SK-N-DZ (cell line): ENCODE measurements at regions not wholly inside any gene's neighbourhood (a gene's known extent, or its start where the extent isn't known, plus 50 kb on each side); places are given as distances from the start of the nearest gene placed in this dataset.

ENCODE experiments used
- DNase-seq: peaks from one replicate; pipeline ENCODE4 v3.0.0-alpha.2; 2015; ENCODE audit warnings: low spot score

DNA sequence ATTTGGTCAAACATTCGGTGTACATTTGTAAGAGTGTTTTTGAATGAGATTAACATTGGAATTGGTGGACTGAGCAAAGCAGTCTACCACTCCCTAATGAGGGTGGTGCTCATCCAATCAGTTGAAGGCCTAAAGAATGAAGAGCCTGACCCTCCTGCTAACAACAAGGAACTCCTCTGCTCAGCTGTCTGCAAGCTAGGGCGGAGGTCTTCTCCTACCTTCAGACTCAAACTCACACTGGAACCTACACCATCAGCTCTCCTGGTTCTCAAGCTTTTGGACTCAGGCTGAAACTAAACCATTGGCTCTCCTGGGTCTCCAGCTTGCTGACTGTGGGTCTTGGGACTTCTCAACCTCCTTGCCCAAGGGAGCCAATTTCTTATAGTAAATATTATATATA, 55.5 kb upstream of the NPAS2 start:
- DNase-seq = no peak

DNA sequence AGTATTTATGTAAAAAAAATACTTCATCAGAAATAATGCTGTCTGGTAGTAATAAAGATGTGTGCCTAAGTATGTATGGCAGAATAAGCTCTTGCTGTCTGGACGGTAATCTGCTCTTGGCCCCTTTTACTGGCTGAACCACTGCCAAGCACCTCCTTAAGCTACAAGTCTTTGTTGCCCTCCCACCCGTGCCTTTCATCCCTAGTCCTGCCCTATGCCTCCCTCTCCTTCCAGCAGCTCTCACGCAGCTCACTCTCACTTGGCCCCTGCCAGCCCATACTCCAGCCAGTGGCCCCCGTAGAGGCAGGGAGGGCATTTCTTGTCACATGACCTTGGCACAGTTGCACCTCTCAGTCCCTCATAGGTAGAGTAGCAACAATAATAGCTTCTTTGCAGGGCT, 54.5 kb upstream of the NPAS2 start:
- no peak for DNase-seq

DNA sequence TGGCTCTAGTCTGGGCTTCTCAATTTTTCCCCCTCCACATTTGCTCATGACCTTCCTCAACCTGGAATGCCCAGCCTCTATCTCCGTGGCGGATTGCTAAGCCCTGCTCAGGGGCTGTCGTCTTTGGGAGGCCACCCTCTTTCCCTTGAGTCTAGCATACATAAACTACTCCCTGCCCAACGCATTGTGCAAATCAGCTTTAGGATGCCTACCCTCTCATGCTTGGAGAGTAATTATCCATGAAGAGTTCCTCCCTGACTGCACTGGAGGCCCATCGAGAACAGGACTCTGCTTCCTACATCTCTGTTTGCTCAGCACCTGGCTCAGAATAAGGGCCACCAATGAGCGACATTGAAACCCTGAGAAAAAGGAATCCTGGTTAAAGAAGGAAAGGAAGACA, 53.7 kb upstream of the NPAS2 start:
- DNase-seq = no peak

DNA sequence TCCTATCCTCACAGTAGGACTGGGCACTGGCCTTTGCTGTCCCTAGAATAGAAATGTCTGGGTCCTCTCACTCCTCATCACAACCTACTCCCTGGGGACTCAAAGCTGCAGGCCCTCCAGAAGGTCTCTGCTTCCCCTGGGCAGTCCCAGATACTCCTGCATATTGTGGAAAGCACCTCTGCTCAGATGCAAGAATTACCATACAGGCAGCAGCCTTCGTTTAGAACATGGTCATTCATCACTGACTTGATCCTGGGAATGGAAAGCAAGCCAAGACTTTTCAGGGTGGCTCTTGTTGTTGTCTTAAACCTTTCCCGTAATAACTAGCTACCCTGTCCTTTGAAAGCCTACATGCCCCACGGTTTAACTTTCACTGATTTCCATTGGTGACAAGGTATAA, 53.1 kb upstream of the NPAS2 start:
- DNase-seq = no peak

DNA sequence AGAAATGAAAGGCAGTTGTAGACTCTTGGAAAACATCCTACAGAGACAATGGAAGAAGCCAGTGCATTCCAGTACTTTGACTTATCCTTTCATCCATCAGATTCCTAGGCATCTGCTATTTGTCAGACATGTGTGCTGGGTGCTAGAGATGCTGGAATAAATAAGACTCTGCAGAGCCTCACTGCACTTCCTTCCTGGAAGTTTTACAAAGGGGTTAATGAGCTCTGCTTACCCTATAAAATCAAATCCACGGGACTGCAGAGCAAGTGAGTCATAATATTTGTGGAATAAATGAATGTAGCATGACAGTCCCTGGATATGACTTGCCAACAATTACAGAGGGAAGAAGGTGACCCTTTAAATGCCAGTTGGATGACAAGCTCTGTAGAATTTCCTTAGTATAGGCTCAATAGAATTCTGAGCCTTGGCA, 52.7 kb upstream of the NPAS2 start:
- DNase-seq = no peak

DNA sequence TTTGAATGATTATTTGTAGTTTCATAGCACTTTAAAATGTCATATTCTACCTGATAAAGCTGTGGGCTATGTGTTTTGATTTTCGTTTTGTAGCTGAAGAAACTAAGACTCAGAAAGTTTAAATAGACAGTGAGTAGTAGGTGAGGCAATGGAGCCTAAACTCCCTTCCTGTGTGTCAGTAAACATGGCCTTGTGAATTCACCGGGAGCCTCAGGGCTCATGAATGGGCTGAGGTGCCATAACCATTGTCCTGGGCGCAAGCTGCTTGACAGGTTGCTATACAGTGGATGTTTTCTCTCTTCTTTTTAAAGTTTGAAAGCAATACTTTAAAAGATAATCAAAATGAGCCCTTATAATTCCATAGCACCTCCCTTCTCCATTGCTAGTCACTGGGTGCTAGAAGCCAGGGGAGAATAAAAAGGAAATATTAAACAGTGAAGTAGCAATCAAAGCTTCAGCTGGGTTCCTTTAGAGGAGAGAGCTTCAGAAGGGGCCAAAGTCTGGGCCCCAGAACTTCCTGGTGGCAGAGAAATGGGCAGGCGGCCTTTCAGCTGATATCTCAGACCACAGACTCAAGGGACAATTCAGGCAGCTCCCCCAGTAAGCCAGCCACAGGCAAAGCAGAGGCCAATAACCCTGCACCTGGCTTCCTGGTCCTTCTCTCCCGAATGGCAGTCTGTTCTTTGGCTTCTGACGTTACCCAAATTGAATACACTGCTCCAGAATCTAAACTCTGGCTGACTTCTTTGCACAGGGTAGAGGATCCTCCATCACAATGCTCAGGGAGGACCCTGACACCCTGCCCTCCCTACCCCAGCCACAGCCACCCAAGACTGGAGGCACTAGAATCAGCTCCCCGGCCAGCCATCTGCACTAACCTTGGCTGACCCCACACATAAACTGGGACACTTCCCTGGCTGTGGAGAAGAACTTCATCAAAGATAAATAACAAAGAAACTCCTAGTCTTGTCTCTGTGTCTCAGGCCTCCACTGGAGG, 51.8 kb upstream of the NPAS2 start:
- DNase-seq = no peak
